ENCODE measurements at regions not wholly inside any gene's neighbourhood (a gene's known extent, or its start where the extent isn't known, plus 50 kb on each side); places are given as distances from the start of the nearest gene placed in this dataset.

- no peaks in the 10 kb centered on the region for H3K27me3 ChIP-seq
- H3K9me3 ChIP-seq, result no peaks in the 10 kb centered on the region
- no peaks in the 10 kb centered on the region for H3K36me3 ChIP-seq
- WGBS, 2 donors (ENCODE audit: low coverage in 1 of 2), result 45 to 88% methylated on average over 1 to 2 of the region's 2 CpGs
- H3K4me1 ChIP-seq, result no peaks in the 10 kb centered on the region
- no peak overlapping the region for H3K27ac ChIP-seq
- in situ Hi-C loops (cut with MboI; ENCODE audit: low pct_ligation_motif_present in 1 of 4, low pct_unique_long_range_greater_than_20kb in 1 of 4, low sequenced_read_pairs in 3 of 4) (no loop called here), intact Hi-C loops (cut with DNase I; ENCODE audit: low total_unique reads) (no loop called here)
- DNase-seq, result no peak
- no peak overlapping the region for H3K4me3 ChIP-seq
- no peak for TF ChIP-seq CTCF (IDR thresholded peaks at IDR 0.05)
- TF ChIP-seq POLR2A (IDR thresholded peaks at IDR 0.05), result no peak
- TF ChIP-seq POLR2AphosphoS5 (IDR thresholded peaks at IDR 0.05), result no peak
- no peak for TF ChIP-seq EP300 (IDR thresholded peaks at IDR 0.05; ENCODE audit: low read depth)
Observed at GRCh38 chr4:57274082-57274481, 163.9 kb upstream of the IGFBP7 start.

- no peak for DNase-seq
- Histone ChIP-seq H3K9me3 (no peaks in the 10 kb centered on the region), H3K4me1 (no peaks in the 10 kb centered on the region), H3K4me3 (no peak overlapping the region), H3K36me3 (no peaks in the 10 kb centered on the region), H3K27me3 (no peaks in the 10 kb centered on the region), H3K27ac (no peak overlapping the region)
- WGBS, 2 donors (ENCODE audit: low coverage in 1 of 2), result 40 to 52% methylated on average over 1 to 7 of the region's 7 CpGs
- TF ChIP-seq POLR2A (IDR thresholded peaks at IDR 0.05) (no peak), EP300 (IDR thresholded peaks at IDR 0.05; ENCODE audit: low read depth) (no peak), POLR2AphosphoS5 (IDR thresholded peaks at IDR 0.05) (no peak)
- intact Hi-C loops (cut with DNase I; ENCODE audit: low total_unique reads) (no loop called here), in situ Hi-C loops (cut with MboI; ENCODE audit: low pct_ligation_motif_present in 1 of 4, low pct_unique_long_range_greater_than_20kb in 1 of 4, low sequenced_read_pairs in 3 of 4) (no loop called here)
Observed at GRCh38 chr4:57270346-57270745, 160.2 kb upstream of the IGFBP7 start.

- no peaks in the 10 kb centered on the region for H3K9me3 ChIP-seq
- intact Hi-C loops (cut with DNase I; ENCODE audit: low total_unique reads) (no loop called here), in situ Hi-C loops (cut with MboI; ENCODE audit: low pct_ligation_motif_present in 1 of 4, low pct_unique_long_range_greater_than_20kb in 1 of 4, low sequenced_read_pairs in 3 of 4) (no loop called here)
- H3K36me3 ChIP-seq, result no peaks in the 10 kb centered on the region
- TF ChIP-seq POLR2AphosphoS5 (IDR thresholded peaks at IDR 0.05) (no peak), CTCF (IDR thresholded peaks at IDR 0.05) (no peak), EP300 (IDR thresholded peaks at IDR 0.05; ENCODE audit: low read depth) (no peak), POLR2A (IDR thresholded peaks at IDR 0.05) (no peak)
- no peaks in the 10 kb centered on the region for H3K4me1 ChIP-seq
- WGBS, 2 donors (ENCODE audit: low coverage in 1 of 2), result 36 to 54% methylated on average over 4 to 6 of the region's 6 CpGs
- H3K27ac ChIP-seq, result no peak overlapping the region
- H3K27me3 ChIP-seq, result no peaks in the 10 kb centered on the region
- H3K4me3 ChIP-seq, result no peak overlapping the region
- DNase-seq, result no peak
Observed at GRCh38 chr4:57265831-57266582, 155.8 kb upstream of the IGFBP7 start.

- Histone ChIP-seq H3K4me1 (no peaks in the 10 kb centered on the region), H3K27ac (no peak overlapping the region), H3K27me3 (no peaks in the 10 kb centered on the region), H3K4me3 (no peak overlapping the region), H3K9me3 (no peaks in the 10 kb centered on the region), H3K36me3 (no peaks in the 10 kb centered on the region)
- TF ChIP-seq POLR2AphosphoS5 (IDR thresholded peaks at IDR 0.05) (no peak), EP300 (IDR thresholded peaks at IDR 0.05; ENCODE audit: low read depth) (no peak), POLR2A (IDR thresholded peaks at IDR 0.05) (no peak), CTCF (IDR thresholded peaks at IDR 0.05) (no peak)
- DNase-seq, result no peak
- in situ Hi-C loops (cut with MboI; ENCODE audit: low pct_ligation_motif_present in 1 of 4, low pct_unique_long_range_greater_than_20kb in 1 of 4, low sequenced_read_pairs in 3 of 4), result no loop called here
- intact Hi-C loops (cut with DNase I; ENCODE audit: low total_unique reads), result no loop called here
Observed at GRCh38 chr4:57254754-57255153, 144.6 kb upstream of the IGFBP7 start.

GRCh38 chr4:57249083-57249482, 138.9 kb upstream of the IGFBP7 start:
- intact Hi-C loops (cut with DNase I; ENCODE audit: low total_unique reads), result no loop called here
- no peaks in the 10 kb centered on the region for H3K27me3 ChIP-seq
- no peak overlapping the region for H3K27ac ChIP-seq
- H3K36me3 ChIP-seq, result no peaks in the 10 kb centered on the region
- in situ Hi-C loops (cut with MboI; ENCODE audit: low pct_ligation_motif_present in 1 of 4, low pct_unique_long_range_greater_than_20kb in 1 of 4, low sequenced_read_pairs in 3 of 4), result no loop called here
- DNase-seq, result no peak
- TF ChIP-seq EP300 (IDR thresholded peaks at IDR 0.05; ENCODE audit: low read depth), result no peak
- no peak for TF ChIP-seq POLR2A (IDR thresholded peaks at IDR 0.05)
- TF ChIP-seq CTCF (IDR thresholded peaks at IDR 0.05), result no peak
- TF ChIP-seq POLR2AphosphoS5 (IDR thresholded peaks at IDR 0.05), result no peak
- 25 to 27% methylated on average over 1 of the region's 1 CpG for WGBS, 2 donors (ENCODE audit: low coverage in 1 of 2)
- no peak overlapping the region for H3K4me3 ChIP-seq
- H3K9me3 ChIP-seq, result no peaks in the 10 kb centered on the region
- no peaks in the 10 kb centered on the region for H3K4me1 ChIP-seq

All from transverse colon (tissue), 4 donors.